OCI-LY1 (cell line): ENCODE measurements at regions not wholly inside any gene's neighbourhood (a gene's known extent, or its start where the extent isn't known, plus 50 kb on each side); places are given as distances from the start of the nearest gene placed in this dataset.

Experiments
- CTCF ChIP-seq: fragments of 200-600 bp; sonication (generic), shearing (Covaris generic); IDR thresholded peaks from 2 replicates; pipeline ENCODE4 v1.5.1; 2017; ENCODE audit warnings: mild to moderate bottlenecking, antibody characterized with exemption, low read length, moderate library complexity, mixed read lengths
- EZH2 ChIP-seq: fragments of 200-600 bp; sonication (generic), shearing (Covaris generic); IDR thresholded peaks from 2 replicates; pipeline ENCODE4 v1.8.0; 2017; ENCODE audit warnings: borderline replicate concordance, mixed run types, mild to moderate bottlenecking, antibody characterized with exemption, low read length, moderate library complexity, mixed read lengths

DNA sequence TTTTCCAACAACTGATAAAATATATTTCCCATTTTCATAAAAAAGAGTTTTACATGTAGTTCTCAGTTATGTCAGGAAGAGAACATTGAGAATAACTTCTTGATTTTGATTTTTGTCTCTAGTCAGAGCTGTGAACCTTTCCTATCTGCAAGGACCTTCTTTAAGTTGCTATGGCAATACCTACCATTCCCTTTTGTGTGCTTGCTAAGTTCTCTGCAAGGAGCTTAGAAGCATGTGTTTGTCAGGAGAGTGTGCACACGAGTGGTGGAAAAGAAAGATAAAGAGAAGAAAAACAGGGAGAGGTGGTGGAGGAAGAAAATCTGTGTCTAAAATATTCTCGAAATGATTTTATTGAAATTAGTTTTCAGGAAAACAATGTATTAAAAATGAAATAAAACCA, 140.3 kb upstream of the SLC8A1 start:
- TF ChIP-seq CTCF (no peak), EZH2 (no peak)
